GM04503 (cell line): ENCODE measurements at regions not wholly inside any gene's neighbourhood (a gene's known extent, or its start where the extent isn't known, plus 50 kb on each side); places are given as distances from the start of the nearest gene placed in this dataset.

Experiments used
- DNase-seq: peaks from one replicate; pipeline ENCODE4 v3.0.0-alpha.2; 2012; ENCODE audit warnings: low read depth

DNA sequence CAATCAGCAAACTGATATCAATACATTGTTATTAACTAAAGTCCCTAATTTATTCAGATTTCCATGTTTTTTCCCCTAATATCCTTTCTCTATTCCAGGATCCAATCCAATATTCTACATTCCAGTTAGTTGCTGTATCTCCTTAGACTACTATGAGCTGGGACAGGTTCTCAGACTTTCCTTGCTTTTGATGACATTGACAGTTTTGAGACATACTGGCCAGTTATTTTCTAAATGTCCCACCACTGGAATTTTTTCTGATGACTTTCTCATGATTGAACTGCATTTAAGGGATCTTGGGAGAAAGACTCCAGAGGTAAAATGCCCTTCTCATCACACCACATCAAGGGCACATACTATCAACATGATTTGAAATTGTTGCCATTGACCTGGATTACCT, 177.1 kb upstream of the MAF start:
- no peak for DNase-seq

GRCh38 chr16:79776243-79776847, 175.8 kb upstream of the MAF start:
- DNase-seq, result no peak

- no peak for DNase-seq
Measured at GRCh38 chr16:79772784-79773183, 172.2 kb upstream of the MAF start.

GRCh38 chr16:79772048-79772447, 171.5 kb upstream of the MAF start:
- DNase-seq, result no peak

DNA sequence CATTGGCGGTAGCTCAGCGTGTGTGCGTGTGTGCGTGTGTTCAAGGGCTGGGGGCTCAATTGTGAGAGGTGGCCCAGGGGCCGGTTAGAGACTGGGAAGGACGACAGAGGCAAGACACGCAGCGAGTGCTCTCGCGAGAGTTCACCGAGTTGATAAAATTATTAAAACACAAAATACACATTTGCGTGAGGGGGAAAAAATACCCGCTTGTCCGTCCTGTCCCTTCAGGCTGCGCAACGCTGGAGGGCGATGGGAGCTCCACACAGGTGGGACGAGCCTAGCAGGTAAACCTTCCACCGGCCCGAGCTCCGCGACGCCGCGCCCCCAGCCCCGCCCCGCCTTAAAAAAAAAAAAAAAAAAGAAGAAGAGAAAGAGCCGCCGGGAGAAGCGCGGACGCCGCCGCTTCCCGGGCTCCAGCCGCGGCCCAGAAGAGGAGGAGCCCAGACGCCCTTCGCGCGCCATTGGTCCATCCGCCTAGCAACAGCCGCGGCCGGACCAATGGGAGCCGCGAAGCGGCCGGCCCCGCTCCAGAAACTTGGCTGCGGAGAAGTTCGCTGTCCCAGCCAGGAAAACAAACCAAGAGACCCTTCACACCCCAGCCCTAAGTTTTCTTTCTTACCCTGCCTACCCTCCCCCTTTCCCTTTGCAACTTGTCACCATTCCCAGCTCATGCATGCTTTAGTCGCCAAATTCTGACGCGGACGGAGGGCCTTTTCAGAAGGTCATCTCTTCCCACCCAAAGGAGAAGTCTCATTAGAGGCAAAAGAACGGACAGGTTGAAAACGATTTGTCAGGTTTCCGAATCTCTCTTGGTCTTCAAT, 169.9 kb upstream of the MAF start:
- DNase-seq, result no peak

- no peak for DNase-seq
Measured at GRCh38 chr16:79769928-79770243, 169.3 kb upstream of the MAF start.

GRCh38 chr16:79769270-79769927, 168.9 kb upstream of the MAF start:
- DNase-seq, result no peak

- DNase-seq, result no peak
Measured at GRCh38 chr16:79768276-79768970, 167.9 kb upstream of the MAF start.

DNA sequence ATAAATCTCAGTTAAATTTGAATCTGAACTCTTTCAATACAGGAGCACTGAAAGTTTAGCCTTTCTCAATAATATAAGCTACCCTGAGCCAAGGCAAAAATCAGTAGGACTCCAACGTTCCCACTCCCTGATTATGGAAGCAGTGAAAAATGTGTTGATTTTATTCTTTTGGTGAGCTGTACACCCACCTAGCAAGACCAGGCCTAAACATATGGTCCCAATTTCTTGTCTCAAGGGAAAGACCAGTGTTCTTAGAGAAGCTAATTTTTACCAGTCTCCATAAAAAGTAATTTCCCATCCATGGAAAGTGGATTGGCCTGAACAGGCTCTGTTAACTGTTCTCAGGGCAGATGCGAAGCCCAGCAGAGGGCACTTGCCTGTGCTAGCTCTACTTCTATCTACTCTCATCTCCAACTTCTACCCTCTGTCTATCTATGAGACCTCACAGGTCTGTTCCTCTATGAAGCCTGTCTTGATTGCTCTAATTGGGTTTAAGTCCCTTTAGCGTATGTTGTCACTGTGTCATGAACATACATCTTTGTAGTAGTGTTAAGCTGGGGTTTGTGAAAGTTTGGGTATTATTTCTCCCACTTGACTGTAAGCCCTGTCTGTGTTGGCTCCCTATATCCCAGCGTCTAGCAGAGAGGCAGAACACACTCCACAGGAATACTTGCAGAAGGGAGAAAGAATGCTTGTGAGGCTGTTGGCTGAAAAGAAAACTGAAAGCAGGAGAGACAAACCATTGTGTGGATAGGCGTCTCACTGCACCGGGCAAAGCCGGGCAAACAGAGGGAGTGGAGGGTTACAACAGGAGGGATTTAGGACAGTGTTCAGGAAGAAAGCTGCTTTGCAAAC, 167.1 kb upstream of the MAF start:
- DNase-seq, result no peak

GRCh38 chr16:79765901-79766394, 165.4 kb upstream of the MAF start:
- no peak for DNase-seq

DNA sequence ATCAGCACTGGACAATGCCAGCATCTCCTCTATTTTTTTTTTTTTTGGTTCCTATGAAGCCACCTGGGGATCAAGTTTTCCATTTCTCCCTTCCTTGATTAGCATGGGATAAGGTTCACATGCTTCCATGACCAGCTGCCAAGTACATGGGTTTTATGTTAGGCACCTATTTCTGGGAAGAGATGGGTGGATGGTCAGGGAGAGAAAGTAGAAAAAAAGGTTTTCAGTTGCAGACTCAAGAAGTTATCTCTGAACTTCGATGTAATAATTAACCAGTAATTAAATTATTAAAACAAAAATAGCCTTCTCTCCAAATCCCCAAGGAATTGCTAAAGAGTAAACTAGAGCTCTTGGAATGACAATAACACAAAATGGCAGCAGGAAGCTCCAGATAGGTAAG, 164.9 kb upstream of the MAF start:
- no peak for DNase-seq

DNA sequence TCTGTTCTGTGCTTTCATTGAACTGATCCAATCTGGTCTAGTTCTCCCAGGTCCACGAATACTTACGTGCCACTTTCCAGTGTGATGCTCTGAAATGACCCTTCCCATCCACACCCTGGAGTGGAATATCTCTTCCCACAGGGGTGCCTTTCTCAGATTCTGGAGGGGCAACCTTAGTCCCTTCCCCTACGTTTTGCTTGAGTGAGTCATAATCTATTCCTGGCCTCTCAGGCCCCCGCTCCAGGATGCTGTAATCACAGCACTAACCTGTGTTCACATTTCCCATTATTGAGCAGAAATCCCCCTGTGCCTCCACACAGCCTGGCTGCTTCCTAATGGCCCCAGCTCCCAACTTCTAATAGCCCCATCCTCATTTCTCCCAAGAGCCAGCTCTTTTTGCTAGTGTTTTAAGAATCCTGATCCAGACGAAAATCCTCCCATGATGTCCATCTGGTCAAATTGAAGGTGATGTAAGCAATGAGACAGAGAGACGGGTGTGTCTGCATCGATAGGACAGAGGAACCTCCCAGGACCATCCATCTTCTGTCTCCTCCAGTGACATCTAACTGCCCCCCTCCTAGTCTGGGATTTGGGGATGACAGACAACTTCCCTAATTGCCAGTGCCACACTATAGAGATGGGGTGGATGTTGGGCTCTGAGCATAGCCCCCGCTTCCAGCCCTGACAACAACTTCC, 164.0 kb upstream of the MAF start:
- DNase-seq, result no peak

DNA sequence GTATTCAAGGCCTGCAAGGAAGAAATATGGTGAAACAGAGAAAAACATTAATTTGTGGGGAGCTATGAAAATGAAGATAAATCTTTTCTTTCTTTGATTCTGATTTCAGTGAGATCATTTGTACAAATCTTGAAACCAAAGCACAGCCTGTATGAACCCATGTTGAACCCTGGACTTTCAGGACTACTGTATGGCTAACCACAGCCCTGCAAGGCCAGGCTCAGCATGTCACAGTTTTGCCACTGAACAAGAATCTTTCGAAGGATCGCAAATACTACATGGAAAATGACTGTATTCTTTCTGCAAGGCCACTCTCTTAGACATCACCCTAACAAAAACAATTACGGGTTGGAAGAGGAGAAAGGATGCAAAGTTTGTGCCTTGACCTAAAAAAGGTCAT, 161.7 kb upstream of the MAF start:
- no peak for DNase-seq

DNA sequence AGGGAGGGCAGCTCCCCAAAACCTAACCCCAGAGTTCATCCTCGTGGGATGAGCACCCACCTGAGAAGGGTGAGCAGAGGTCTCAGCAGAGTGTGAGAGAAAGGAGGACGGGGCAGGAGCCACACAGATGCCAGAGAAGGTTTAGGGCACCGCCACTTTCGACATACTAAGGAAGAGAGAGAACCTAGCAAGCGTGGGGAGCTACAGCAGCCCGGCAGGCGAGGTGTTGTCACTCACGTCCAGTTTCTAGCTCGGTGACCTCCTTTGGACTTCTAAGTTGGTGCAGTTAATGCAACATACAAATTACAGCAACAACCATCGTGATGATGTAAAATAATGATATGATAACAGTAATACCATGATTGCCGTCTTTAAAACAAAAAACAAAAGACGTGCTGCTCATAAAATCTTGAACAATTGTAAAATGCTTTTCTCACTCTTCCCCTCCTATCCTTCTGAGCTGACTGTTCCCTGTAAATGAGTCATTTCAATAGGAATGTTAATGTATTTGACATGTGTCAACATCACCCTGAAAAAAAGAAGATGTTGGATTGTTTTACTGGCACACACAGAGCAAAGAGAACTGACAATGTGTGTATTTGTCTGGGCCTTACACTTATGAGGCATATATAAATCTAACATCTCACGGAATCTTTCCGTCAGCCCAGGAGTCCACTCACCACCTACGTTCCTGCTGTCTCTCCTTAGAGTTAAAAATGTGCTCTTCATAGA, 158.2 kb upstream of the MAF start:
- DNase-seq, result no peak

GRCh38 chr16:79757968-79758367, 157.4 kb upstream of the MAF start:
- DNase-seq, result no peak

GRCh38 chr16:79757163-79757562, 156.6 kb upstream of the MAF start:
- DNase-seq, result no peak

GRCh38 chr16:79756571-79756970, 156.0 kb upstream of the MAF start:
- DNase-seq, result no peak

DNA sequence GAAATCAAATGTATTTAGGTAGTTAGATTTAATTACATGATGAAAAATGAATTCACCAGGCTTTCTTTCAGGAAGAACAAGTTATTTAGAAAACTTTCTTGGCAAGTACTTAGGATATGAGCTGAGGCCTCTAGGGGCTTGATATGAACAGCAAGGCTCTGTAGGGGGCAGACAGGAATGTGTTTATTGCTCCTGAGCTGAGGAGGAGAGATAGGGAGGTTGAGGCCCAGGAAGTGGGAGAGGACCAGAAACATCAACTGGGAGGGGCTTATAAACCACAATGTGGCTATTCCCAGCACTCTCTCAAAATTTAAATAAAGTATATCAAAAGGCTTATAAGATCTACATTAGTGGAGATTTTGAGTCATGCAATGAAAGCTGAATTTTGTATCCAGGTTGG, 154.0 kb upstream of the MAF start:
- no peak for DNase-seq

DNA sequence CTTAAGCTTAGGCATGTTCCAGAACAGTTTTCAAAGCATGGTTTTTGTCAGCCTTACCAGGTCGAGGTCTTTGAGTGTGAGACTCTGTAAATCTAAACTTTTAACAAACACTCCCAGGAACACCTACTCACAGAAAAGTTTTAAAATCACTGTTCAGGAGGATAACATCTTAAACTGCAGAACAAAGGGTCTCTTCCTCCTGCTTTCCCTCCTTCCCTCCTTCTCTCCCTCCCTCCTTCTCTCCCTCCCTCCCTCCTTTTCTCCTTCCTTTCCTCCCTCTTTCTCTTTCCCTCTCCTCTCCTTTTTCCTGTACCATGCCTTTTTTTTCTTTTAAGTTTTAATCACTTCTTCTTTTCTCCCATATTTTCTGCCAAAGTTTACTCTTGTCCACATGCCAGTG, 153.5 kb upstream of the MAF start:
- DNase-seq, result no peak

DNA sequence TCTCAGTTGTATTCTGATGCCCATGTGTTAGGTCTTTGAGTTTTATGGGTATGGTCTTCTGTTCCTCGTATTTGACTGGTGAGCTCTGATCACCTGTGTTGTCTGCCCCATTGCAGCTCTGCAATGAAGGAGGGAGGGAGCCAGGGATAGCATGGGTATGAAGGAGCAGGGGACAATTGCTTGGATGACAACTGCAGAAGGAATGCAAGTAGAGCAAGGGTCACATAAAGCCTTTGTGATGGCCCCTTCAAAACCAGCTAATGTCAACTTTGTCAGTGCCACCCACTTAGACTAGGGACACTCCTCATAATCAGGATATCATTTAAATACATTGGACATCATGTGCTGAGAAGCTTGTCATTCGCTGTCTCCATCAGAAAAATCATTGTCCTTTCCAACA, 152.7 kb upstream of the MAF start:
- DNase-seq, result no peak

GRCh38 chr16:79752396-79752795, 151.9 kb upstream of the MAF start:
- no peak for DNase-seq
